HG03196 (cell line): ENCODE measurements at regions not wholly inside any gene's neighbourhood (a gene's known extent, or its start where the extent isn't known, plus 50 kb on each side); places are given as distances from the start of the nearest gene placed in this dataset.
"Not testable (repeated sequence)": the region's sequence is repeated elsewhere in the genome, so short reads cannot be mapped to it uniquely, and the experiment has no call there.

Experiments used
- ATAC-seq: cut with Tn5 transposase; IDR thresholded peaks from one replicate; pipeline ENCODE4 v1.9.1; 2021; ENCODE audit not compliant: unreplicated experiment

DNA sequence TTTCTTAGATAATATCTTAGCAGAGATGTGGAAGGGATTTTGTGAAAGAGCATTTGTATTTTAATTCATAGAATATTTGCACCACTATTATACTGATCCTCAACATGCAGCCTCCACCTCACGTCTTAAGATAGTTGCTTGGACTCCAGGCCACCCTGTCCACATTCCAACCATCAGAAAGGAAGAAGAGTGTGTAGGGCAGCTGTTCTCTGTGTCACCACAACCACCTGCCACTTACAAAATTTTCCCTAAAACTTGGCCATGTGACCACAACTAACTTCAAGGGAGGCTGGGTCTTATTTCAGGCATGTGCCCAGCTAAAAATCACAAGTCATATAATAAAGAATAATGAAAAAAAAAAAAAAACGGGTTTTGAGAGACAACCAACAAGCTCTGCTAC lies 528.1 kb downstream of the RAB28 start:
- ATAC-seq, result no peak

DNA sequence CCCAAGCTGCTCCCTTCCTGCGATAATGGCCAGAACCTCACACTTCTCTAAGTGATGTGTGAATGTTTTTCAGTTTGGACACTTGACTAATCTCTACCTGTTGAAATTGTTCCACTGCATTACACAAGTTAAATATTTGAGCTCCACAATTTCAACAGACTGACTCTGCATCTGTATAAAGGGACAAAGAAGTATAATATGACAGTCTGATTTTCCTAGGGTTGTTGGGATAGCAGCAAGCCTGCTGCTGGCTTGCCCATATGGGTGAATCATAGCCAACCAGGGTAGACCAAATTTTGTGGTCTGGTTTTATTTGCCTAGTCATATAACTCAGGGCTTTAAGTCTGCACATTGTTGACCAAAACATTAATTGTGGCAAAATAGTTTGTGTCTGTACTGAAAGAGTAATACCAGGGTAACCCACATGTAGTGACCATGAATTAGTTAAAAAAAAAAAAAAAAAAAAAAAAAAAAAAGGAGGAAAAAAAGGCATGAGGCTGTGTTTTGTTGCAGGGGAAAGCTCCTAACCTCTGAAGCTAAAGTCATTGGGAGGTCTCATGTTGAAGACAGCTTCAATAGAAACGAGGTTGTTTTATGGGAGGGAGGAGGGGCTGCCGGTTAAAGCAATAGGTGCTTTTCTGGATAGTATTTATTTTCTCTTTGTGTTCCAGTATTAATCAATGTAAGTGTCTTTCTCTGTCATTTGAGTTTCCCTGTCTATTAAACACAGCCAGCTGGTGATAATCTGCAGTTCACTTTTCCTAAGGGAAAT lies 534.2 kb downstream of the RAB28 start:
- ATAC-seq, result no peak

GRCh38 chr4:12943069-12943468 lies 541.1 kb downstream of the RAB28 start:
- no peak for ATAC-seq

GRCh38 chr4:12933760-12934221 lies 550.3 kb downstream of the RAB28 start:
- no peak for ATAC-seq

GRCh38 chr4:12932203-12932788 lies 551.8 kb downstream of the RAB28 start:
- ATAC-seq, result no peak

GRCh38 chr4:12929784-12930183 lies 554.4 kb downstream of the RAB28 start:
- ATAC-seq, result no peak

DNA sequence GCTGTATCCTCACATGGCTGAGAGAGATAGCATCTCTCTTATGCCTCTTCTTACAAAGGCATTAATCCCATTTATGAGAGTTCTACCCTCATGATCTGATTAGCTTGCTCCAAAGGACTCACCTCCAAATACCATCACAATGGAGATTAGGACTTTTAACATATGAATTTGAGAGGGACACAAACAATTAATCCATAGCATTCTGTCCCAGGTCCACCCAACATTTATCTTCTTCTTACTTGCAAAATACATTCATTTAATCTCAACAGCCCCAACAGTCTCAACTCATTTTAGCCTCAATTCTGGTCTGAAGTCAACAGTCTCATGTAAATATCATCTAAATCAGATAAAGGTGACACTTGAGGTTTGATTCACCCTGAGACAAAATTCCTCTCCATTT lies 555.4 kb downstream of the RAB28 start:
- no peak for ATAC-seq

- no peak for ATAC-seq
Measured at GRCh38 chr4:12926189-12927066, 557.7 kb downstream of the RAB28 start.

DNA sequence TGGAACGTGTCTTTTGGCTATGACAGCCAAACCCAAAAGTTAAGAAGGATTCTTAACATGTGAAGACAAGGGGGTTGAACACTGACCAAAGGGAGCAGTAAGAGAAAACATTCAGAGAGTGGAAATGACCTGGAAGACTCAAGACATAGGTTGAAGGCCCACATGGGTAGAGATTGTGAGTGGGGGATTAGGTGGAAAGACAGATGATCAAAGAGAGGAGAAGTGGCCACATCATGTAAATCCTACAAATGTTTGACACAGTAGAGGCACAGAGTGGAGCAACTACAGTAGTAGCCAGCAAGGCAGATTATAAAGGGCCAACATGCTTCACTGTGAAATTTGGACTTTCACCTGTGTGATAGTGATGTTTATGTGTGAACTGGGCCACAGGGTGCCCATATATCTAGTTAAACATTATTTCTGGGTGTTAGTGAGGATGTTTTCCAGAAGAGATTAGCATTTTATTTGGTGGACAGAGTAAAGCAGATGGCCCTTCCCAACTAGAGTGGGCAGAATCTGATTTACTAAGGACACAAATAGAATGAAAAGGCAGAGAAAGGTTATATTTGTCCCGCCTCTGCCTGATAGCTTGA lies 559.3 kb downstream of the RAB28 start:
- ATAC-seq, result no peak

- ATAC-seq, result no peak
Measured at GRCh38 chr4:12924253-12924652, 559.9 kb downstream of the RAB28 start.

DNA sequence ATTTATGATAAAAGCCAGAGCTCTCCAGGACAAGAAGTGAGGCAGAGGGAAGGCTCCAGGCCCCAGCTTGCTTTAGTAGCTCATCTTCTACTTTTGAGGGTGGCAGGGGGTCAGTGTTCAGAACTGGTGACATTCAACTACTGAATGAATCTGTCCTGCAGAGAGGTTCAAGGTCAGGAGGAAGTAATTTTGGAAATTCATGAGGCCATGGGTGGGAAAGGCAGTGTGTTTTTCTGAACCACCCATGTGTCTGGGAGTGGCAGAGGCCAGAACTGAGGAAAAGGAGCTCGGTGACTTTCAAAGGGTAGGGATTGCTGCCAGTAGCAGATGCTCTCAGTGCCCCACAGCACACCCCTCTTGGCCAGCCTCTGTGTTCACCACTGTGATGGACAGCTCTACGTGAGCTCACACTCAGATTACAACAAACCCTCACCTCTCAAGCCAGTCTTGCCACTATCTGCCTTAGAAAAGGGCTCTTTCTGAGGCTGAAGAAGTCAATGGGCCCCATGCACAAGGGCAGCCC lies 571.2 kb downstream of the RAB28 start:
- ATAC-seq, result no peak

- ATAC-seq, result no peak
Measured at GRCh38 chr4:12911750-12912358, 572.3 kb downstream of the RAB28 start.

DNA sequence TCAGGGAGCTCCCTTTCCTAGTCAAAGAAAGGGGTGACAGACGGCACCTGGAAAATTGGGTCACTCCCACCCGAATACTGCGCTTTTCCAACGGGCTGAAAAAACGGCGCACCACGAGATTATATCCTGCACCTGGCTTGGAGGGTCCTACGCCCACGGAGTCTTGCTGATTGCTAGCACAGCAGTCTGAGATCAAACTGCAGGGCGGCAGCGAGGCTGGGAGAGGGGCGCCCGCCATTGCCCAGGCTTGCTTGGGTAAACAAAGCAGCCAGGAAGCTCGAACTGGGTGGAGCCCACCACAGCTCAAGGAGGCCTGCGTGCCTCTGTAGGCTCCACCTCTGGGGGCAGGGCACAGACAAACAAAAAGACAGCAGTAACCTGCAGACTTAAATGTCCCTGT lies 580.5 kb downstream of the RAB28 start:
- ATAC-seq, result not testable (repeated sequence)

- no peak for ATAC-seq
Measured at GRCh38 chr4:12902735-12903134, 581.4 kb downstream of the RAB28 start.

DNA sequence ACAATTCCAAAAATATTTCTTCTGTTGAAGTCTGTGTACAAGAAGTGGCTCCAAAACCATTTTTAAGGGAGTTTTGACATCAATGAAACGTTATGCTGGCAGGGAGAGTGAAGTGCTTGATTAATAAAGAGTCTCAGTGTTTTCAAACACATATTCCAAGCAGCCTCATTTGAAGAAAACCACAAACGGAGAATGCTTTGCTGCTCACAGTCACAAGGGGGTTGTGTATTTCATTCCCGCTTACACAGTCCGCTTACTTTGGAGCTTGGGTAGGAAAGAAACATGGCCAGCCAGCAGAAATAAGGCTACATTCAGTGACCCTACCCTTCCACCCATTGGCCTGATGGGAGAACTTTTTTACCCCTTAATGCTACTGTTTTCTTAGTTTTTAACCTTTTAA lies 586.2 kb downstream of the RAB28 start:
- no peak for ATAC-seq

- no peak for ATAC-seq
Measured at GRCh38 chr4:12894062-12894461, 590.1 kb downstream of the RAB28 start.

DNA sequence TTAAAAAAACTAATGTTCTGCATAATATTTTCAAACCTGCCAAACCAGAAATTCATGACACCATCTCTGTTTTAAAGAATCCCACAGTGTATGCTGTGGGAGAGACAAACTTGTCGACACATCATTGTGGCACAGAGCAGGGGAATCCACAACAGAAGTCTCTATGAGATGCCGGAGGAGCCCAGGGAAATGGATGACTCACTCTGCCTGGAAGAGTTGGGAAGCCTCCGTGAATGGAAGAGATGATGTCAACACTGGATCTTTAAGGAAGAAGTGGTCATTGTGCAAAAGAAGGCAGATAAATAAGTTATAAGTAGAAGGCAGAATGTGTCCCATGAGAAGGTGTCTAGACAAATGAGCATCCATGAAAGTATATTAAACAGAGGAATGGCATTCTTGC lies 595.1 kb downstream of the RAB28 start:
- no peak for ATAC-seq

DNA sequence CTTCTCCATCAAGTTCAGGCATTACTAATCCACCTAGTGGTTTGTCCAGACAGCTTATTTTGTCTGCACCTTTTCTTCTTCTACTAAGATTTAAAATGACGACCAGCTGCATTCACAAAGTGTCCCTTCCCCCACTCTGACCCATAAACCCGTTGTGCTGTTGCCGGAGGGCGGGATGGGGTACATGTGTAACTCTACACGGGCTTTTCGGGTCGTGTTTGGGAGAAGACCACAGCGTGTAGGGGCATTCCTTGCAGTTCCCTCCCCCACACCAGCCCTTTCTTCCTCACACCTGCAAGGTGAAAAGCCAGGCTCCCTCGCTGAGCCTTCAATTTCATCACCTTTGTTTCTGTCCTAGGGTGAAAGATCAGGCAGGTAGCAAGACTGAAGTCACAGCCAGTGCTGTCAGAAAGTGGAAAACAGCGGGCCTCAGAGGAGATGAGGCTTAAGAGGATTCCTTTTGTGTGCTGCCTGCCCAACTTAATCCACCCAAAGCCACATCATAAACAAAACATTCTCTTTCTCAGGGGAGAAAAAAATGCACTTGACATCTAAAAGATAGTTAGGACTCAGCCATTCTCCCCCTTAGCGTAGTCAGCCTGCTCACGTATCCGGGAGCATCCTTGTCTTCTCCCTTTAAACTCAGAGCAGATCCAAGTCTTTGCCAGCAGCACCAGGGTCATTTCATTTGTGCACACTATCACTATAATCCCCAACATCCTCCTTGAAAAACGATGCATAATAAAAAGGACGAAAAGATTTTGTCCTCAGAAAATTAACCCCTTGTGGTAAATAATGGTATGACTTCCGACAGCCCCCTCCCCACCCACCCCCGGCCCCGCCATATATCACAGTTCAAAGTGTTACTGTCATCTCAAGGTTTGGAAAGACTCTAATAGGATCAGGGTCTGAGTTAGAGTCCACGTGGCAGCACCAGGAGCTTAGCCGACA lies 599.0 kb downstream of the RAB28 start:
- ATAC-seq, result no peak

DNA sequence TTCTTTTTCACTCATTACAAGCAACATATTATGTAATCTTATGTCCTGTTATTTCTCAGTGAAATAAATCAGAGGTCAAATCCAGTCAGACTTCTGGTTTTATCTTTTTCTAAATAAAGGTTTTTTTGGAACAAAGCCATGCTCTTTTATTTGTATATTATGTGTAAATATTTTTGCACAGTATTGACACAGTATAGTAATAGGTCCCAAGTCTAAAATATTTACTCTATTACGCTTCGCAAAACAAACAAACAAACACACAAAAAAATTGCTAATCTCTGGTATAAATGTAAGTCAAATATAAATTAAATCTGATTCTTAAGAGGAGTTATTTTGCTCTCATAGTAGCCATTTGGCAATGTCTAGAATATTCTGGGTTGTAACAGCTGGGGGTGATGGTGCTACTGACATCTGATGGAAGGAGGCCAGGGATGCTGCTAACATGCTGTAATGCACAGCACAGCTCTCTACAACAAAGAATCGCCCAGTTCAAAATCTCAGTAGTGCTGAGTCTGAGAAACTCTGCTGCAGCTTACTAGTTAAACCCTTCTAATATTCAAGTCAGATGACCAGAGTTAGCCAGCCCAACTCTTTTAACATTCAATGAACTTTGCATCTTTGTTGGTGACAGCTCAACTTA lies 602.1 kb downstream of the RAB28 start:
- ATAC-seq, result no peak
